T1000 (cell line): ENCODE measurements at regions not wholly inside any gene's neighbourhood (a gene's known extent, or its start where the extent isn't known, plus 50 kb on each side); places are given as distances from the start of the nearest gene placed in this dataset.

Experiments
- DNase-seq: peaks from one replicate; lab custom pipeline; 2025; ENCODE audit warnings: mixed read lengths; lab: John Stamatoyannopoulos, UW

- DNase-seq, result no peak
Measured at GRCh38 chr17:69764146-69764545, 310.9 kb upstream of the KCNJ16 start.

- no peak for DNase-seq
Measured at GRCh38 chr17:69769050-69769449, 306.0 kb upstream of the KCNJ16 start.

- no peak for DNase-seq
Measured at GRCh38 chr17:69773081-69773480, 301.9 kb upstream of the KCNJ16 start.

GRCh38 chr17:69779378-69780214 is 295.4 kb upstream of the KCNJ16 start:
- DNase-seq, result no peak

GRCh38 chr17:69783865-69784264 is 291.2 kb upstream of the KCNJ16 start:
- DNase-seq, result no peak

GRCh38 chr17:69788957-69789356 is 286.1 kb upstream of the KCNJ16 start:
- no peak for DNase-seq

- no peak for DNase-seq
Measured at GRCh38 chr17:69796078-69796477, 278.9 kb upstream of the KCNJ16 start.

- DNase-seq, result no peak
Measured at GRCh38 chr17:69800870-69801269, 274.2 kb upstream of the KCNJ16 start.

GRCh38 chr17:69801368-69801767 is 273.7 kb upstream of the KCNJ16 start:
- no peak for DNase-seq

GRCh38 chr17:69802045-69802740 is 272.8 kb upstream of the KCNJ16 start:
- no peak for DNase-seq

GRCh38 chr17:69809331-69809730 is 265.7 kb upstream of the KCNJ16 start:
- DNase-seq, result no peak

GRCh38 chr17:69810326-69810965 is 264.6 kb upstream of the KCNJ16 start:
- DNase-seq, result no peak

GRCh38 chr17:69812240-69812837 is 262.7 kb upstream of the KCNJ16 start:
- no peak for DNase-seq

GRCh38 chr17:69814031-69814430 is 261.0 kb upstream of the KCNJ16 start:
- DNase-seq, result no peak

GRCh38 chr17:69815406-69815805 is 259.6 kb upstream of the KCNJ16 start:
- no peak for DNase-seq

GRCh38 chr17:69818467-69818866 is 256.6 kb upstream of the KCNJ16 start:
- no peak for DNase-seq

GRCh38 chr17:69819316-69820087 is 255.5 kb upstream of the KCNJ16 start:
- no peak for DNase-seq

GRCh38 chr17:69820876-69821473 is 254.1 kb upstream of the KCNJ16 start:
- DNase-seq, result no peak

GRCh38 chr17:69822314-69822875 is 252.6 kb upstream of the KCNJ16 start:
- DNase-seq, result no peak

GRCh38 chr17:69828087-69828486 is 246.9 kb upstream of the KCNJ16 start:
- no peak for DNase-seq

GRCh38 chr17:69834494-69834893 is 240.5 kb upstream of the KCNJ16 start:
- no peak for DNase-seq
